Effector memory CD8-positive, alpha-beta T cell (primary cell): ENCODE measurements at regions not wholly inside any gene's neighbourhood (a gene's known extent, or its start where the extent isn't known, plus 50 kb on each side); places are given as distances from the start of the nearest gene placed in this dataset.
"Not testable (repeated sequence)": the region's sequence is repeated elsewhere in the genome, so short reads cannot be mapped to it uniquely, and the experiment has no call there.

Experiments
- ATAC-seq: fragments of 150-1000 bp; cut with Tn5 transposase; replicated peaks from 2 replicates; pipeline ENCODE4 v1.10.0; 2021; ENCODE audit warnings: mild to moderate bottlenecking, moderate library complexity
- DNase-seq, 3 experiments: peaks; one replicate each; pipeline ENCODE4 v3.0.0; 2021
- H3K27ac Mint-ChIP-seq, 2 donors: one replicate each; pipeline ENCODE4 v1.8.0; 2022; ENCODE audit warnings: mild to moderate bottlenecking in 2 of 2, mixed read lengths in 2 of 2, moderate library complexity in 2 of 2
- H3K27me3 Mint-ChIP-seq, 2 donors: one replicate each; pipeline ENCODE4 v1.8.0; 2022; ENCODE audit warnings: mixed read lengths in 2 of 2
- H3K36me3 Mint-ChIP-seq: one replicate; pipeline ENCODE4 v1.8.0; 2022; ENCODE audit warnings: mild to moderate bottlenecking, moderate library complexity, mixed read lengths; ENCODE audit not compliant: insufficient read depth
- H3K4me1 Mint-ChIP-seq, 2 donors: one replicate each; pipeline ENCODE4 v1.8.0; 2022; ENCODE audit warnings: low read depth in 2 of 2, mixed read lengths in 2 of 2
- H3K4me3 Mint-ChIP-seq, 2 donors: one replicate each; pipeline ENCODE4 v1.8.0; 2022; ENCODE audit warnings: mild to moderate bottlenecking in 2 of 2, mixed read lengths in 2 of 2, moderate library complexity in 2 of 2
- H3K9me3 Mint-ChIP-seq, 2 donors: one replicate each; pipeline ENCODE4 v1.8.0; 2022; ENCODE audit warnings: mixed read lengths in 2 of 2

- no peaks in the 10 kb centered on the region for H3K36me3 Mint-ChIP-seq
- no peak overlapping the region for H3K4me3 Mint-ChIP-seq
- no peaks in the 10 kb centered on the region for H3K4me1 Mint-ChIP-seq
- H3K27me3 Mint-ChIP-seq, result peaks cover 31 to 33% of the 10 kb centered on the region in 2 donors
- no peak overlapping the region for H3K27ac Mint-ChIP-seq
- ATAC-seq (no peak), DNase-seq (no peak)
- H3K9me3 Mint-ChIP-seq, result no peaks in the 10 kb centered on the region
These were observed 88.5 kb upstream of the ZBTB18 start for GRCh38 chr1:243962541-243962940.

GRCh38 chr1:243959998-243960397 is 91.1 kb upstream of the ZBTB18 start:
- H3K4me3 Mint-ChIP-seq, result no peak overlapping the region
- no peaks in the 10 kb centered on the region for H3K36me3 Mint-ChIP-seq
- no peaks in the 10 kb centered on the region for H3K9me3 Mint-ChIP-seq
- no peak overlapping the region for H3K27ac Mint-ChIP-seq
- DNase-seq, result no peak
- H3K4me1 Mint-ChIP-seq, result no peaks in the 10 kb centered on the region
- ATAC-seq, result no peak
- H3K27me3 Mint-ChIP-seq, result peaks cover 41 to 53% of the 10 kb centered on the region in 2 donors

DNA sequence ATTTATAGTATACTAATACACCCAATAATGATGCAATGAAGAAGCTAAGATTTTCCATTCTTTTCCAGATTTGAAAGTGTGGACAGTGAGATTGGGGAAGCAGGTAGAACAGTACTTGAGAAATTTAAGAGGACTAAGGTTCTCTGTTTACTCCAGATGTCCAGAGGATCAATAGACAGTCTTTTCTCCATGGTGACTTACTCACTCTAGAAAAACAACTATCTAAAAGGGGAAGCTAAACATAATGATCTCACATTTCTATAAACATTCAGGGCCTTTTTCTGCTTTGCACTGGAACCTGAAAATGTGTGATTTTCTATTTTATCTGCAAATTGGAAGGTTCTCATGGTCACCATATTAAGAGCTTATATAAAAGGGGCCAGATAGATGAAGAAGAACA is 93.9 kb upstream of the ZBTB18 start:
- Mint-ChIP-seq H3K36me3 (no peaks in the 10 kb centered on the region), H3K27me3 (peaks cover 44 to 79% of the 10 kb centered on the region in 2 donors), H3K9me3 (no peaks in the 10 kb centered on the region), H3K4me1 (no peaks in the 10 kb centered on the region), H3K27ac (no peak overlapping the region), H3K4me3 (no peak overlapping the region)
- DNase-seq (no peak), ATAC-seq (no peak)

DNA sequence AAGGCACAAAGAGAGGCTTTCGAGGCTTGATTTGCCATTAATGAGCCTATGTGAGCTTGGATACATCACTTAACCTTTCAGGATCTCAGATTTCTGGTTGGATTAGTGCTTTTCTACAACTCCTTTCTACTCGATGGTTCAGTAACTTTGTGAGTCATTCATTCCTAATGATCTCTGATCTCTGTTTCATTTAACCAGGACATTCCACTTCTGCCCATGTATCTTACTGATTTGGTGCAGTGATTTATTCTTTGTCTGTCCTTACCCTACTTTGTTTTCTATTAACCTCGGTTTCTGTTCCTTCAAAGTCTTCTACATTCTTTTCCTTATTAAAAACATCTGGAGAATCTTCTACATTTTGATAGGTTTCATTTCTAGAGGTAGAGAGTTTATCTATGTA is 94.6 kb upstream of the ZBTB18 start:
- peaks cover 44 to 82% of the 10 kb centered on the region in 2 donors for H3K27me3 Mint-ChIP-seq
- H3K4me1 Mint-ChIP-seq, result no peaks in the 10 kb centered on the region
- H3K36me3 Mint-ChIP-seq, result no peaks in the 10 kb centered on the region
- ATAC-seq, result no peak
- DNase-seq, result no peak
- no peak overlapping the region for H3K4me3 Mint-ChIP-seq
- H3K9me3 Mint-ChIP-seq, result no peaks in the 10 kb centered on the region
- no peak overlapping the region for H3K27ac Mint-ChIP-seq

GRCh38 chr1:243951207-243951606 is 99.9 kb upstream of the ZBTB18 start:
- not testable (repeated sequence) for H3K9me3 Mint-ChIP-seq, H3K4me3 Mint-ChIP-seq, H3K36me3 Mint-ChIP-seq, ATAC-seq, H3K27ac Mint-ChIP-seq, DNase-seq, H3K4me1 Mint-ChIP-seq
- H3K27me3 Mint-ChIP-seq, result peaks cover 21 to 41% of the 10 kb centered on the region in 2 donors

GRCh38 chr1:243950166-243950565 is 100.1 kb upstream of the AKT3 start:
- ATAC-seq, result no peak
- DNase-seq, result no peak
- H3K27me3 Mint-ChIP-seq, result peaks cover 16 to 37% of the 10 kb centered on the region in 2 donors

DNA sequence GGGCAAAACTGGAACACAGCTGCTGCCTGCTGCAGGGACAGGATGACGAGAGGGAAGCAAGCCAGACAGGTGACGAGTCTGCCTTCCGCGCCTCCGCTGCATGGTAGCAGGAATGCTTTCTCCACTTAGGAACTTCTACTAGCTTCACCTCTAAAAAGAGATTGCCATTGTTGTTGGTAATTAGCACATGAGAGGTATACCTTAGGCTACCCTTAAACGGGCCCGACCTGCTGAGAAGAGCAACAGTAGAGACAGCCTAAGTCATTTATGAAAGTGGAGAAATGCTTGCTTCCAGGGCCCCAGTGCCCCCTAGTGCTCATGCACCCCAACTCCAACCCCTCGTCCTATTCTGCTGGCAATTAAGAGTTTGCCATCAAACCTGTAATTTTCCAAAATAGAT is 96.9 kb upstream of the AKT3 start:
- peak; percentile 58 for ATAC-seq
- no peak overlapping the region for H3K4me3 Mint-ChIP-seq
- no peak overlapping the region for H3K27ac Mint-ChIP-seq
- peaks cover 14 to 36% of the 10 kb centered on the region in 2 donors for H3K27me3 Mint-ChIP-seq
- DNase-seq, result peak; percentile 15 to 16 (median 16)
- H3K9me3 Mint-ChIP-seq, result no peaks in the 10 kb centered on the region
- peaks cover 0 to 1% of the 10 kb centered on the region in 2 donors for H3K4me1 Mint-ChIP-seq
- H3K36me3 Mint-ChIP-seq, result no peaks in the 10 kb centered on the region

More at GRCh38 chr1:243950166-243950565, 100.1 kb upstream of the AKT3 start:
- no peak overlapping the region for H3K4me3 Mint-ChIP-seq
- no peaks in the 10 kb centered on the region for H3K9me3 Mint-ChIP-seq
- no peak overlapping the region for H3K27ac Mint-ChIP-seq
- no peaks in the 10 kb centered on the region for H3K36me3 Mint-ChIP-seq
- H3K4me1 Mint-ChIP-seq, result no peaks in the 10 kb centered on the region

DNA sequence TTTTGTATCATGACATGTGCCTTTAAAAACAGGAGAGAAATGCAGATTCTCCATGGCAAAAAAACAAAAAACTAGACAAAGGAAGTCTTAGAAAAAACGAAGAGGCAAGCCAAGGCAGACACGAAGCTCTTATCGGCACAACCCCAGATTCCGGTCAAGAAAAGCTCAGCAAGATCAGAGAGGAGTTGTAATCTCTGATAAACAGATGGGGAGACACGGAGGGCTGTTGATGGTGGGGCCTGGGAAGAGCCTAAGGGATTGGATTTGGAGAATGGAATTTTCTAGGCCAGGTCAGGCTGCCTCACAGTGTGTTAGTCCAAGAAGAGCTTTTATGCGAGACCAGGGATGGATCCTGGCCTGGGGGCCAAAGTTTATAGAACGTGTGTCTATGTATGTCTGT is 96.2 kb upstream of the AKT3 start:
- H3K9me3 Mint-ChIP-seq, result no peaks in the 10 kb centered on the region
- DNase-seq, result no peak
- H3K27me3 Mint-ChIP-seq, result peaks cover 18 to 41% of the 10 kb centered on the region in 2 donors
- H3K27ac Mint-ChIP-seq, result no peak overlapping the region
- H3K4me3 Mint-ChIP-seq, result no peak overlapping the region
- peaks cover 2% of the 10 kb centered on the region for H3K36me3 Mint-ChIP-seq
- peaks cover 0 to 3% of the 10 kb centered on the region in 2 donors for H3K4me1 Mint-ChIP-seq
- ATAC-seq, result no peak

DNA sequence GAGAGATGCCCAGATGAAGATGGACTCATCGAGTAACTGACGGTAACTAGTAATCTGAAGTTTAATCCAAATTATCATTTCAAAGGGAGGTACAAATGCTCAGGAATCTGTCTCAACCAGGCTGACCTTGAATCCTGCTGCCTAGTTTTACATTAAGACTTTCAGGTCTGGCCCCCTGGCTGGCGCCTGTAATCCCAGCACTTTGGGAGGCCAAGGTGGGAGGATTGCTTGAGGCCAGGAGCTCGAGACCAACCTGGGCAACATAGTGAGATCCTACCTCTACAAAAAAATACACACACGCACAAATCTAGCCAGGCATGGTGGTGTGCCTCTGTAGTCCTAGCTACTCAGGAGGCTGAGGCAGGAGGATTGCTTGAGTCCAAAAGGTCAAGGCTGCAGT is 95.7 kb upstream of the AKT3 start:
- DNase-seq (no peak), ATAC-seq (no peak)
- Mint-ChIP-seq H3K4me3 (no peak overlapping the region), H3K27ac (no peak overlapping the region), H3K9me3 (no peaks in the 10 kb centered on the region), H3K27me3 (peaks cover 19 to 46% of the 10 kb centered on the region in 2 donors), H3K4me1 (peaks cover 0 to 4% of the 10 kb centered on the region in 2 donors), H3K36me3 (peaks cover 3% of the 10 kb centered on the region)

- no peak for DNase-seq
- no peak overlapping the region for H3K4me3 Mint-ChIP-seq
- peaks cover 0 to 4% of the 10 kb centered on the region in 2 donors for H3K4me1 Mint-ChIP-seq
- no peaks in the 10 kb centered on the region for H3K9me3 Mint-ChIP-seq
- H3K36me3 Mint-ChIP-seq, result peaks cover 3% of the 10 kb centered on the region
- ATAC-seq, result no peak
- no peak overlapping the region for H3K27ac Mint-ChIP-seq
- peaks cover 19 to 52% of the 10 kb centered on the region in 2 donors for H3K27me3 Mint-ChIP-seq
These were observed 94.6 kb upstream of the AKT3 start for GRCh38 chr1:243944429-243945160.

DNA sequence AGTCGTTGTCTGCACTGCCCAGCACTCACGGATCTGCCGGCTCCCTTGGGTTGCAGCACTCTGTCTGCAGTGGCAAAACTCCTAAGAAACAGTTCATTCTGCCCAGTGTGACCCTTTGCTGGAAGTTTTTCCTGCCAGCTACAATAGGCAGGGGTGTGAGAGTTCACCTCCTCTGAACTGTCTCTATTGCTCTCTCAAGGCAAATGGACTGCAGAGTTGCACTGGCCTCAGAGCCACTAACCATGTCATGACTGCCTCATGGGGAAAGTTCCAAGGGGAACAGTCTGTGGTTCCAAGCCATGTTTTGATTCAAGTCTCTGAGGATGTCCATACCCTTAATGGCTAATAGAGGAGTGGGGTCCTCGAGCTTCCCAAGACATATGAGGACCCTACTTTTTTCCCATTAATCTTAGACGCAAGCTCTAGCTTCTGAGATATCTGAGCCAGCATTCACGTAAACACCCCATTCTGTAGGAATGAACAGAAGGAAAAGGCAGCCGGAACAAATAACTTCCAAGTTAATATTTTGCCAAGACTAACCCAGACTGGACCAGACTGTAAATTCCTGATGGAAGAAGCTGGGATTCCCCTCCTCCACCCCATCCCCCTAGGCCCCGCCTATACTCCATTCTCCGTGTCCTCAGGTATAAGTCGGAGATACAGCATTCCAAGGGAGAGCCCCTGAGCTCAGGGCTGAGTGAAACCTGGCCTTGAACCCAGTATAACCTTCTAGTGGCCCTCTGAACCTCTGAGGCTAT is 93.8 kb upstream of the AKT3 start:
- DNase-seq (no peak), ATAC-seq (no peak)
- Mint-ChIP-seq H3K27ac (no peak overlapping the region), H3K9me3 (no peaks in the 10 kb centered on the region), H3K27me3 (peaks cover 19 to 52% of the 10 kb centered on the region in 2 donors), H3K4me3 (no peak overlapping the region), H3K4me1 (peaks cover 0 to 4% of the 10 kb centered on the region in 2 donors), H3K36me3 (peaks cover 3% of the 10 kb centered on the region)

- no peak for DNase-seq
These were observed 92.4 kb upstream of the AKT3 start for GRCh38 chr1:243942196-243943150.

DNA sequence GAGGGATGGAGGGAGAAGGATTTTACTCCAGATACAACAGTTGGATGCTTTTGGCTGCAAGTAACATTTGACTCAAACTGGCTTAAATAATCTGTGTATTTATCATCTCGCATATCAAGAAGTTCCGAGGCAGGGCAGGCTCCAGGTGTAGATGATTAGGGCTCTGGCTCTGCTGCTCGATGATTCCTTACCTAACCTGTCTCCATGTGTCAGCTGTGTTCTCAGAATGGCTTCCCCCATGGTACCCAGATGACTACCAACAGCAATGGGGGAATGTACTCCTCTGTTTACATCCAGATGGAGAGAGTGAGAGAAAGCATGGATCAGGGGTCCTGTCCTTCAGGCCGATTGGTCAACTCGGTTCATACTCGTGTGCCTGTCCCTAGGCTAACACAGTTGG is 90.4 kb upstream of the AKT3 start:
- H3K27ac Mint-ChIP-seq, result no peak overlapping the region

More at GRCh38 chr1:243942196-243943150, 92.4 kb upstream of the AKT3 start:
- Mint-ChIP-seq H3K4me1 (peaks cover 0 to 4% of the 10 kb centered on the region in 2 donors), H3K27ac (no peak overlapping the region), H3K9me3 (no peaks in the 10 kb centered on the region), H3K27me3 (peaks cover 26 to 52% of the 10 kb centered on the region in 2 donors), H3K4me3 (no peak overlapping the region), H3K36me3 (peaks cover 3% of the 10 kb centered on the region)
- ATAC-seq, result no peak

More for the DNA sequence above, 90.4 kb upstream of the AKT3 start:
- Mint-ChIP-seq H3K4me3 (no peak overlapping the region), H3K9me3 (no peaks in the 10 kb centered on the region), H3K36me3 (peaks cover 3% of the 10 kb centered on the region), H3K4me1 (peaks cover 0 to 4% of the 10 kb centered on the region in 2 donors), H3K27me3 (peaks cover 42 to 59% of the 10 kb centered on the region in 2 donors)
- DNase-seq (no peak), ATAC-seq (no peak)
